ENCODE measurements at regions not wholly inside any gene's neighbourhood (a gene's known extent, or its start where the extent isn't known, plus 50 kb on each side); places are given as distances from the start of the nearest gene placed in this dataset.

GRCh38 chr4:99736846-99737245, 79.2 kb upstream of the C4orf54 start:
- no peak for TF ChIP-seq CTCF (IDR thresholded peaks at IDR 0.05; ENCODE audit: low read depth, low read length)
- no peak for TF ChIP-seq EZH2phosphoT487 (IDR thresholded peaks at IDR 0.05; ENCODE audit: low read depth)
